ENCODE measurements at regions not wholly inside any gene's neighbourhood (a gene's known extent, or its start where the extent isn't known, plus 50 kb on each side); places are given as distances from the start of the nearest gene placed in this dataset.

DNA sequence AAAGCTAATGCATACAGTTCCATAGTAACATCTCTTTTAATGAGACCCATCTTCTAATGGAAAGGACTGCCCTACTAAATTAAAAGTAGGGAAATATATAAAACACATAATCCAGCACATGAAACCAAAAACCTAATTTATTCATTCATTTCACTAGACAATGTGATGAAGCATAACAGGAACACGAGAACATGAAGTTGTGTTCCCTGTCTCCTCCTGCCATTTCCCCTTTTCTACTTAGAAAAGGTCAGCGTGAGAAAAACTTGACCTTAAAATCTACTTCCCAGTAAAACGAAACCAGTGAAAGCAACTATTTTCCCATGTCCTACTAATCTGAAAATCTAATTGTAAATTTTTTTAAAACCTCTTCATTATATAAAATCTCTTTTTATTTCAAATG lies 847.5 kb downstream of the TLE1 start:
- Histone ChIP-seq H3K9ac (ENCODE audit: low read depth, low read length, poor library complexity, severe bottlenecking) (no peak overlapping the region), H3K4me3 (ENCODE audit: low read length, poor library complexity, severe bottlenecking) (no peak overlapping the region), H3K9me2 (replicated peaks; ENCODE audit: low read depth, low read length) (no peaks in the 10 kb centered on the region), H3K4me2 (ENCODE audit: low read depth, low read length, poor library complexity, severe bottlenecking) (no peak overlapping the region), H3K9me3 (ENCODE audit: insufficient read depth, low read depth, low read length) (no peaks in the 10 kb centered on the region), H3K79me2 (ENCODE audit: insufficient read depth, low read length) (no peaks in the 10 kb centered on the region), H3K4me1 (ENCODE audit: insufficient read depth, low read length, poor library complexity, severe bottlenecking) (no peaks in the 10 kb centered on the region), H2AFZ (ENCODE audit: low read length) (no peak overlapping the region), H3F3A (ENCODE audit: low read depth) (no peaks in the 10 kb centered on the region), H3K27me3 (ENCODE audit: insufficient read depth, low read length, poor library complexity, severe bottlenecking) (no peaks in the 10 kb centered on the region), H3K36me3 (ENCODE audit: insufficient read depth, low read length) (no peaks in the 10 kb centered on the region), H4K20me1 (ENCODE audit: insufficient read depth, low read length, poor library complexity, severe bottlenecking) (no peaks in the 10 kb centered on the region)
- TF ChIP-seq, protein P1, sequence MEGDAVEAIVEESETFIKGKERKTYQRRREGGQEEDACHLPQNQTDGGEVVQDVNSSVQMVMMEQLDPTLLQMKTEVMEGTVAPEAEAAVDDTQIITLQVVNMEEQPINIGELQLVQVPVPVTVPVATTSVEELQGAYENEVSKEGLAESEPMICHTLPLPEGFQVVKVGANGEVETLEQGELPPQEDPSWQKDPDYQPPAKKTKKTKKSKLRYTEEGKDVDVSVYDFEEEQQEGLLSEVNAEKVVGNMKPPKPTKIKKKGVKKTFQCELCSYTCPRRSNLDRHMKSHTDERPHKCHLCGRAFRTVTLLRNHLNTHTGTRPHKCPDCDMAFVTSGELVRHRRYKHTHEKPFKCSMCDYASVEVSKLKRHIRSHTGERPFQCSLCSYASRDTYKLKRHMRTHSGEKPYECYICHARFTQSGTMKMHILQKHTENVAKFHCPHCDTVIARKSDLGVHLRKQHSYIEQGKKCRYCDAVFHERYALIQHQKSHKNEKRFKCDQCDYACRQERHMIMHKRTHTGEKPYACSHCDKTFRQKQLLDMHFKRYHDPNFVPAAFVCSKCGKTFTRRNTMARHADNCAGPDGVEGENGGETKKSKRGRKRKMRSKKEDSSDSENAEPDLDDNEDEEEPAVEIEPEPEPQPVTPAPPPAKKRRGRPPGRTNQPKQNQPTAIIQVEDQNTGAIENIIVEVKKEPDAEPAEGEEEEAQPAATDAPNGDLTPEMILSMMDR (conservative IDR thresholded peaks at IDR 0.05; ENCODE audit: low read length): no peak
- no peak for TF ChIP-seq EZH2phosphoT487 (IDR thresholded peaks at IDR 0.05; ENCODE audit: borderline replicate concordance)

DNA sequence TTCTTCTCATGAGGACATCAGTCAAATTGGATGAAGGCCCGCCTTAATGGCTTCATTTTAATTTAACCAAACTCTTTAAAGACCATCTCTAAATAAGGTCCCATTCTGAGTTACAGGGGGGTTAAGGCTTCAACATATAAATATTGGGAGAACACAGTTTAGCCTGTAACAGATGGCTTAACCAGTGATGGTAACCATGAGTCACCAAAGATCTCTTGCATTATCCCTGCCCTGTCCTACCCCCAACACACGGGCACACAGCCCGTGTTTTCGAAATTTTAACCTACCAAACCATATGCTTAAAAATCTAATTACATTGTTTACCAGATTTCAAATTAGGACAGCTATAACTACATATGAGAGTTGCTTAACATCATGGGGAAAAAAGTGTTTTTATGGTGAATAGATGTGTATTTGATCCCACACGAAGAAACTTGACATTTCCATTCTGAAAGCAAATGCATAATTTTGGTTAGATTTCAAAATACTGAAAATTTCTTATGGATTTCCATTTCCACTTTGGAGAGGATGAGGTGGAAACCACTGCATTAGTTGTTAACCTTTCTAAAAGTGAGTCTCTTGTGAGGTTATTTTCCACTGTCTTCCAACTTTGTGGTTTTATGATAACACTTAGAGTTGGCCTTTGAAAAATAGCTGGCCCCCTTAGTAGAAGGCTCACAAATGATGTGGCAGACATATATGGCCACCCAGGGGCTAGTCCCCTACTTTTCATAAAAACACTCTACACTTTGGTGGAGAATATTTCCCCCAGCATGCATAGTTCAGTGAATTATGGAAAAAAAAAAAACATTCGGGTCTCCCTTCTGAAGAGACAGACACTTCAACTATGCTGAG lies 849.3 kb downstream of the TLE1 start:
- Histone ChIP-seq H2AFZ (ENCODE audit: low read length) (no peak overlapping the region), H3K9me2 (replicated peaks; ENCODE audit: low read depth, low read length) (no peaks in the 10 kb centered on the region), H3K36me3 (ENCODE audit: insufficient read depth, low read length) (no peaks in the 10 kb centered on the region), H3K79me2 (ENCODE audit: insufficient read depth, low read length) (no peaks in the 10 kb centered on the region), H3K9ac (ENCODE audit: low read depth, low read length, poor library complexity, severe bottlenecking) (no peak overlapping the region), H3K9me3 (ENCODE audit: insufficient read depth, low read depth, low read length) (no peaks in the 10 kb centered on the region), H3K4me2 (ENCODE audit: low read depth, low read length, poor library complexity, severe bottlenecking) (no peak overlapping the region), H4K20me1 (ENCODE audit: insufficient read depth, low read length, poor library complexity, severe bottlenecking) (no peaks in the 10 kb centered on the region), H3K4me1 (ENCODE audit: insufficient read depth, low read length, poor library complexity, severe bottlenecking) (no peaks in the 10 kb centered on the region), H3K27me3 (ENCODE audit: insufficient read depth, low read length, poor library complexity, severe bottlenecking) (no peaks in the 10 kb centered on the region), H3K4me3 (ENCODE audit: low read length, poor library complexity, severe bottlenecking) (no peak overlapping the region), H3F3A (ENCODE audit: low read depth) (no peaks in the 10 kb centered on the region)
- TF ChIP-seq, protein P1 (conservative IDR thresholded peaks at IDR 0.05; ENCODE audit: low read length): no peak
- TF ChIP-seq EZH2phosphoT487 (IDR thresholded peaks at IDR 0.05; ENCODE audit: borderline replicate concordance): no peak

DNA sequence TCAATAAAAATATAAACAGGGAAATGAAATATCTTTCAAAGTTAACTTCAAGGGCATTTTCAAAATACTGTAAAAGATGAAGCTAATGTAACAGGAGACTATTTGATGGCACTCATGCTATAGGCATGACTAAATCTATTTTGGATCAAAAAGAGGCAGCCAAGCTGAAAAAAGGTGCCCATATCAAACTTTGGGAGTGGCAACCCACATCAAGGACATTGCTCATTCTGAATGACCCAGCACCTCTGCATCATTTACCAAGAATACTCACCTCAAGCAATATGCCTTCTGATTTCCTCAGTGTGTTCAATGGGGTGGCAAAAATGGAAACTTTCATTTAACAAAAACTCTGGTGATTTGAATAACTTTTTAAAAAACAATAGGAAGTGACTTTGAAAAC lies 853.3 kb downstream of the TLE1 start:
- no peaks in the 10 kb centered on the region for H3F3A ChIP-seq (ENCODE audit: low read depth)
- H3K79me2 ChIP-seq (ENCODE audit: insufficient read depth, low read length): no peaks in the 10 kb centered on the region
- H3K27me3 ChIP-seq (ENCODE audit: insufficient read depth, low read length, poor library complexity, severe bottlenecking): no peaks in the 10 kb centered on the region
- no peak overlapping the region for H2AFZ ChIP-seq (ENCODE audit: low read length)
- no peak overlapping the region for H3K9ac ChIP-seq (ENCODE audit: low read depth, low read length, poor library complexity, severe bottlenecking)
- H4K20me1 ChIP-seq (ENCODE audit: insufficient read depth, low read length, poor library complexity, severe bottlenecking): no peaks in the 10 kb centered on the region
- TF ChIP-seq, protein P1 (conservative IDR thresholded peaks at IDR 0.05; ENCODE audit: low read length): no peak
- no peak for TF ChIP-seq EZH2phosphoT487 (IDR thresholded peaks at IDR 0.05; ENCODE audit: borderline replicate concordance)
- no peaks in the 10 kb centered on the region for H3K36me3 ChIP-seq (ENCODE audit: insufficient read depth, low read length)
- no peak overlapping the region for H3K4me3 ChIP-seq (ENCODE audit: low read length, poor library complexity, severe bottlenecking)
- H3K4me2 ChIP-seq (ENCODE audit: low read depth, low read length, poor library complexity, severe bottlenecking): no peak overlapping the region
- no peaks in the 10 kb centered on the region for H3K4me1 ChIP-seq (ENCODE audit: insufficient read depth, low read length, poor library complexity, severe bottlenecking)
- no peaks in the 10 kb centered on the region for H3K9me2 ChIP-seq (replicated peaks; ENCODE audit: low read depth, low read length)
- H3K9me3 ChIP-seq (ENCODE audit: insufficient read depth, low read depth, low read length): no peaks in the 10 kb centered on the region

Measured in Loucy (cell line).